HG02943 (cell line): ENCODE measurements at regions not wholly inside any gene's neighbourhood (a gene's known extent, or its start where the extent isn't known, plus 50 kb on each side); places are given as distances from the start of the nearest gene placed in this dataset.
"Not testable (repeated sequence)": the region's sequence is repeated elsewhere in the genome, so short reads cannot be mapped to it uniquely, and the experiment has no call there.

Source experiments
- ATAC-seq: cut with Tn5 transposase; IDR thresholded peaks from one replicate; pipeline ENCODE4 v1.9.1; 2021; ENCODE audit warnings: mild to moderate bottlenecking, low read depth, moderate library complexity; ENCODE audit not compliant: unreplicated experiment

DNA sequence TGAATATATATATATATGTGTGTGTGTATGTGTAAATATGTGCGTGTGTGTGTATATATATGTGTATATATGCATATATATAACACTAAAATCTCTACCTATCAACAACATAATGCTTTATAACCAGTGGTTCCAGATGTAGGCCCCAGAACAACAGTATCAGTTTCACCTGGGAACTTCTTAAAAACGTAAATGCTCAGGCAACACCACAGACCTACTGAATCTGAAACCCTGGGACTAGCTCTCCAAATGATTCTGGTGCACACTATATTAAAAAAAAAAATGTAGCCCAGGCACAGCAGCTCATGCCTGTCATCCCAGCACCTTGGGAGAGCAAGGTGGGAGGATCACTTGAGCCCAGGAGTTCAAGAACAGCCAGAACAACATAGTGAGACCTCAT, 67.1 kb upstream of the ZSCAN2 start:
- ATAC-seq, result not testable (repeated sequence)

DNA sequence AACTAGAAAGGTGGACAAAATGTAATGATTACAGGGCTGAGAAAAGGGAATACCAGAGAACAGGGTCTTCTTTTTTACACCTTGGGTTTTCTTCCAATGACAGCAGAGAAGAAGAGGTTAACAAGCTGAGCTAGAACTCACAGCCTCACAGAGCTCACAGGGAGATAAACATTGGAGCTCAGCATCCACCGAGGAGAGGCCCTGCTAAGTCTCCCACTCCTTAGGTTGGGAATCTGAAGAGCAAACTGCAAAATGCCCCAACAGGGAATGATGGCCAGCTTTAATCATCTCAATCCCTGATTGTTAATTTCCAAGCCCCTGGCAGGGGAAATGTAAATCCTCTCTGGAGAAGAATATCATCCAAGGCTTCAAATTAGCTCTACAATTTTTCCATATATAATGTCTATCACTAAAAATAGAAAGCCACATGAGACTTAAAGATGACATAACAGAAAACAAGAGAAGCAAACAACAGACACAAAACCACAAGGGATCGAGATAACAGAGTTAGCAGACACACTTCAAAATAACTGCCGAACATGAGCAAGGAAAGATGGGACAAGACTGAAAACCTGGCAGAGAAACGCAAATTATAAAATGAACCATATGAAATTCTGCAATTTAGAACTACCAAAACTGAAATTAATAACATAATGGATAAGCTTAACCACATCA, 66.1 kb upstream of the ZSCAN2 start:
- not testable (repeated sequence) for ATAC-seq

DNA sequence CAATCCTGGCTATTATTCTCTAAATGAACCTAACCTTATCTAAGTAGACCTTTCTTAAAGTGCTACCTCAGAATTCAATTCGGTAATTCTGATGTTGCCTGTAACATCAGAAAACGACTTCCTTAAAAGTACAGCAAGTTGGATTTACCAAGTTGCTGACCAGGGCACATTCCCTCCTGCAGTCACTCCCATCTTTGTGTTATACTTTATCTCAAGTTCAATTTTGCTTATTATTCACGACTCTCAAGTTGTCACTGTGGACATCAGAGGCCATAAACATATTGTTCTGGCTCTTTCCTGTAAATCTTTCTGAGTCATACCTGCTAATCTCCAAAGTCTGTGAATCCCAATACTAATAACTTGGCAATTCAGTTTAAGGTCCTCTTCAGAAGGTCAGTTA, 64.6 kb upstream of the ZSCAN2 start:
- ATAC-seq, result not testable (repeated sequence)

DNA sequence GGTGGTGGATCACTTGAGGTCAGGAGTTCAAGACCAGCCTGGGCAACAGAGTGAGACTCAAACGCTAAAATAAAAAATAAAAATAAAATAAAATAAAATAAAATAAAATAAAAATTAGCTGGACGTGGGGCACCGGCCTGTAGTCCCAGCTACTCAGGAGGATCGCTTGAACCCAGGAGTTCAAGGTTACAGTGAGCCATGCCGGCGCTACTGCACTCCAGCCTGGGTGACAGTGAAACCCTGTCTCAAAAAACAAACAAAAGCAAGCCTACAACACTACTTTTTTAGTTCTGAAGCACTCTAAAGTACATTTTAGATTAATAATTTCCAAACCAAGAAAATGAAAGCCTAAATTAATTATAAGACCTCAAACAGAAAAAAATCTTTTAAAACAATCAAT, 56.2 kb upstream of the ZSCAN2 start:
- not testable (repeated sequence) for ATAC-seq

DNA sequence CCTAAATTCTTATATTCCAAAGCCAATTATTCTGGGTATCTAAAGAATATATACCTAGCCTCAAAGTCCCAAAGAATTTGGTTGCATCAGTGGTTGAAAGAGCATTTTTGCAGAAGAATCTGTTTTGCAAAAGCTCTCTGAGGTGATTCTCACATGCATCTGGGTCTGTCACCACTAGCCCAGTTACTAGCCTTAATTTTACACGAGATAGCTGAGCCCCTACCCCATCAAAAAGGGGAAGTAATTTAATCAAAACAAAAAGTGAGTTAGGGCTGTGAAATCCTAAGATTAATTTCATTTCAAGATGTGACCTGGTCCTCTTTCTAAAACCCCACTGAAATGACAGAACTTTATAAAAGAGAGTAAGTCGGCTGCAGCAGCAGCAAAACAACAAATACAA, 53.7 kb upstream of the ZSCAN2 start:
- ATAC-seq, result not testable (repeated sequence)

DNA sequence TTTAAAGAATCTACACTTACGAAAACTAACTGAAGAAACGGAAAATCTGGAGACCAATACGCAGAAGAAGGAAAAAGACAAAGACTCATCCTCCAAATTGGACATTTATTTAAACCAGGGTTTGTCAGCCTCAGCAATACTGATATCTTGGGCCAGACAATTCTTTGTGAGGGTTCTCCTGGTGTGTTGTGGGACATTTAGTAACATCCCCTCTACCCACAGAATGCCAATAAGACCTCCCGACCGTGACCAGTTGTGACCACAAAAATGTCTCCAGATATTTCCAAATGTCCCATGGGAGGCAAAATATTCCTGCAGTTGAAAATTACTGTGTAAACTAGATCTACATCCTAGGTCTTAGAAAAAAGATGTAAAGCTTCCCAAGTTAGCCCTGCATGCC, 50.3 kb upstream of the ZSCAN2 start:
- ATAC-seq, result not testable (repeated sequence)
